ENCODE measurements at regions not wholly inside any gene's neighbourhood (a gene's known extent, or its start where the extent isn't known, plus 50 kb on each side); places are given as distances from the start of the nearest gene placed in this dataset.

DNA sequence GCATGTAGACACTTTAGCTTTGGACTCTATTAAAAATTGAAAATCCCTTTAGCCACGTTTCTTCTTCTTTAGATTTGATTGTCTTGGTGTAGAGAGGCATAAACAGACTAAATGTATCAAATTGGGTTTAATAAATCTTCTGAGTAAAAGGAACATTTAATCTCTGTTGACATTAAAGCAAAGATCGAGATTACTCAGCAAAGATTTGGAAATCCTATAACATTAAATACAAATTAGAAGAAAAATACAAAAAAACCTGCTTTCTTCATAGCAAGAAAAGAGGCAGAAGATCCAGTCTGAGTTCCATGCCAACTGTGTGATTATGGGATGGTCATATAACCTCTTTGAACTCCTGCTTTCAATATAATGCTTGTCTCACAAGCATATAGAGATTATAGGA, 172.3 kb downstream of the GJA1 start:
- no peak for TF ChIP-seq MAX (IDR thresholded peaks at IDR 0.05)
- TF ChIP-seq EGR1 (IDR thresholded peaks at IDR 0.05): no peak
- TF ChIP-seq EP300 (IDR thresholded peaks at IDR 0.05; ENCODE audit: borderline replicate concordance): no peak
- TF ChIP-seq ZBTB7A (IDR thresholded peaks at IDR 0.05; ENCODE audit: low read depth): no peak
- no peak for TF ChIP-seq CREB1 (IDR thresholded peaks at IDR 0.05; ENCODE audit: low read depth)
- no peak for TF ChIP-seq YY1 (IDR thresholded peaks at IDR 0.05; ENCODE audit: low read depth)
- no peak for TF ChIP-seq NFIC (IDR thresholded peaks at IDR 0.05)
- no peak for TF ChIP-seq TEAD4 (IDR thresholded peaks at IDR 0.05)
- no peak for TF ChIP-seq FOXM1 (IDR thresholded peaks at IDR 0.05; ENCODE audit: borderline replicate concordance, low read depth)
- TF ChIP-seq, protein P1, sequence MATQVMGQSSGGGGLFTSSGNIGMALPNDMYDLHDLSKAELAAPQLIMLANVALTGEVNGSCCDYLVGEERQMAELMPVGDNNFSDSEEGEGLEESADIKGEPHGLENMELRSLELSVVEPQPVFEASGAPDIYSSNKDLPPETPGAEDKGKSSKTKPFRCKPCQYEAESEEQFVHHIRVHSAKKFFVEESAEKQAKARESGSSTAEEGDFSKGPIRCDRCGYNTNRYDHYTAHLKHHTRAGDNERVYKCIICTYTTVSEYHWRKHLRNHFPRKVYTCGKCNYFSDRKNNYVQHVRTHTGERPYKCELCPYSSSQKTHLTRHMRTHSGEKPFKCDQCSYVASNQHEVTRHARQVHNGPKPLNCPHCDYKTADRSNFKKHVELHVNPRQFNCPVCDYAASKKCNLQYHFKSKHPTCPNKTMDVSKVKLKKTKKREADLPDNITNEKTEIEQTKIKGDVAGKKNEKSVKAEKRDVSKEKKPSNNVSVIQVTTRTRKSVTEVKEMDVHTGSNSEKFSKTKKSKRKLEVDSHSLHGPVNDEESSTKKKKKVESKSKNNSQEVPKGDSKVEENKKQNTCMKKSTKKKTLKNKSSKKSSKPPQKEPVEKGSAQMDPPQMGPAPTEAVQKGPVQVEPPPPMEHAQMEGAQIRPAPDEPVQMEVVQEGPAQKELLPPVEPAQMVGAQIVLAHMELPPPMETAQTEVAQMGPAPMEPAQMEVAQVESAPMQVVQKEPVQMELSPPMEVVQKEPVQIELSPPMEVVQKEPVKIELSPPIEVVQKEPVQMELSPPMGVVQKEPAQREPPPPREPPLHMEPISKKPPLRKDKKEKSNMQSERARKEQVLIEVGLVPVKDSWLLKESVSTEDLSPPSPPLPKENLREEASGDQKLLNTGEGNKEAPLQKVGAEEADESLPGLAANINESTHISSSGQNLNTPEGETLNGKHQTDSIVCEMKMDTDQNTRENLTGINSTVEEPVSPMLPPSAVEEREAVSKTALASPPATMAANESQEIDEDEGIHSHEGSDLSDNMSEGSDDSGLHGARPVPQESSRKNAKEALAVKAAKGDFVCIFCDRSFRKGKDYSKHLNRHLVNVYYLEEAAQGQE (IDR thresholded peaks at IDR 0.05; ENCODE audit: low read depth): no peak
- no peak for TF ChIP-seq TAF1 (IDR thresholded peaks at IDR 0.05; ENCODE audit: low read depth)
- no peak for TF ChIP-seq RAD21 (IDR thresholded peaks at IDR 0.05; ENCODE audit: low read depth)
- no peak for TF ChIP-seq CEBPB (IDR thresholded peaks at IDR 0.05)
- TF ChIP-seq TCF12 (IDR thresholded peaks at IDR 0.05; ENCODE audit: low read depth): no peak
- TF ChIP-seq, protein P2, sequence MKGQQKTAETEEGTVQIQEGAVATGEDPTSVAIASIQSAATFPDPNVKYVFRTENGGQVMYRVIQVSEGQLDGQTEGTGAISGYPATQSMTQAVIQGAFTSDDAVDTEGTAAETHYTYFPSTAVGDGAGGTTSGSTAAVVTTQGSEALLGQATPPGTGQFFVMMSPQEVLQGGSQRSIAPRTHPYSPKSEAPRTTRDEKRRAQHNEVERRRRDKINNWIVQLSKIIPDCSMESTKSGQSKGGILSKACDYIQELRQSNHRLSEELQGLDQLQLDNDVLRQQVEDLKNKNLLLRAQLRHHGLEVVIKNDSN (IDR thresholded peaks at IDR 0.05): no peak

GRCh38 chr6:121608270-121608669, 172.8 kb downstream of the GJA1 start:
- TF ChIP-seq RAD21 (IDR thresholded peaks at IDR 0.05; ENCODE audit: low read depth): no peak
- no peak for TF ChIP-seq YY1 (IDR thresholded peaks at IDR 0.05; ENCODE audit: low read depth)
- no peak for TF ChIP-seq CEBPB (IDR thresholded peaks at IDR 0.05)
- no peak for TF ChIP-seq NFIC (IDR thresholded peaks at IDR 0.05)
- TF ChIP-seq, protein P2 (IDR thresholded peaks at IDR 0.05): no peak
- TF ChIP-seq, protein P1 (IDR thresholded peaks at IDR 0.05; ENCODE audit: low read depth): no peak
- TF ChIP-seq FOXM1 (IDR thresholded peaks at IDR 0.05; ENCODE audit: borderline replicate concordance, low read depth): no peak
- TF ChIP-seq CREB1 (IDR thresholded peaks at IDR 0.05; ENCODE audit: low read depth): no peak

GRCh38 chr6:121609281-121609680, 173.8 kb downstream of the GJA1 start:
- TF ChIP-seq CREB1 (IDR thresholded peaks at IDR 0.05; ENCODE audit: low read depth) (no peak), TCF12 (IDR thresholded peaks at IDR 0.05; ENCODE audit: low read depth) (no peak), MAX (IDR thresholded peaks at IDR 0.05) (no peak), ZBTB7A (IDR thresholded peaks at IDR 0.05; ENCODE audit: low read depth) (no peak), YY1 (IDR thresholded peaks at IDR 0.05; ENCODE audit: low read depth) (no peak), TAF1 (IDR thresholded peaks at IDR 0.05; ENCODE audit: low read depth) (no peak), EGR1 (IDR thresholded peaks at IDR 0.05) (no peak), RAD21 (IDR thresholded peaks at IDR 0.05; ENCODE audit: low read depth) (no peak), EP300 (IDR thresholded peaks at IDR 0.05; ENCODE audit: borderline replicate concordance) (no peak), TEAD4 (IDR thresholded peaks at IDR 0.05) (no peak), NFIC (IDR thresholded peaks at IDR 0.05) (no peak), FOXM1 (IDR thresholded peaks at IDR 0.05; ENCODE audit: borderline replicate concordance, low read depth) (no peak), CEBPB (IDR thresholded peaks at IDR 0.05) (no peak)
- TF ChIP-seq, protein P2 (IDR thresholded peaks at IDR 0.05): no peak
- TF ChIP-seq, protein P1 (IDR thresholded peaks at IDR 0.05; ENCODE audit: low read depth): no peak

- no peak for TF ChIP-seq TEAD4 (IDR thresholded peaks at IDR 0.05)
- no peak for TF ChIP-seq CEBPB (IDR thresholded peaks at IDR 0.05)
- no peak for TF ChIP-seq RAD21 (IDR thresholded peaks at IDR 0.05; ENCODE audit: low read depth)
- no peak for TF ChIP-seq TAF1 (IDR thresholded peaks at IDR 0.05; ENCODE audit: low read depth)
- TF ChIP-seq ZBTB7A (IDR thresholded peaks at IDR 0.05; ENCODE audit: low read depth): no peak
- TF ChIP-seq EGR1 (IDR thresholded peaks at IDR 0.05): no peak
- TF ChIP-seq MAX (IDR thresholded peaks at IDR 0.05): no peak
These were observed 177.5 kb downstream of the GJA1 start for GRCh38 chr6:121612927-121613326.

Measured in Ishikawa (cell line).